ENCODE measurements at regions not wholly inside any gene's neighbourhood (a gene's known extent, or its start where the extent isn't known, plus 50 kb on each side); places are given as distances from the start of the nearest gene placed in this dataset.

DNA sequence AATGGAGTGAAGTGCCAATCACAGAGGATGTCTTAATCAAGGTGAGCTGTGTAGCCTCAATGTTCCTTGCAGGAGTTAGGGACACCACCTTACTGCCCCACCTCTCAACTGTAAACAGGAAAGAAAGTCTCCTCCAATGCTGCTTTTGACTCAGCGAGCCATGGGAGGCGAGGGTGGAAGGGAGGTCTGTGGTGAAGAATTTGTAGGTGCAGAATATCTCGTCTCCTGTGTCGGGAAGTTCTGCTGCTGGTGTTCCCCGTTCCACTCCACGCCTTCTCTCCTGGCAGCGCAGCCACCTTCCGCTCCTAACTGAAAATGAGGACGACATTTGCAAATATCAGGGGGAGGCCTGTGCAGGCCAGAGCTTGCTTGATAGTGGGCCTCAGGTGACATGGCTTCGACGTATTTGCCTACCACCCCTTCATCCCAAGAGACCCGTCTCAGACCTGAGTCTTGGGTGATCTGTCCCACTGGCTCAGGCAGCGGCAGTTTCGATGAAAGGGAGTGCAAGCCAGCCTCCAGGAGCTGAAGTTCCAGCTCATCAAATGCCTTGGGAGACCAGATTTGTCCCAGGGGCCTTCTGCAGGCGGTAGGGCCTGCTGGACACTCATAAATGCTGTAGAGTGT, 368.3 kb upstream of the C1orf174 start:
- Histone ChIP-seq H3K4me1 (ENCODE audit: control insufficient read depth in 2 of 2, insufficient read depth in 2 of 2, low read length in 2 of 2) (no peaks in the 10 kb centered on the region), H3K9me3 (ENCODE audit: control insufficient read depth in 2 of 2, low read length in 2 of 2) (no peaks in the 10 kb centered on the region), H3K27me3 (ENCODE audit: control insufficient read depth in 2 of 2, insufficient read depth in 2 of 2, low read length in 2 of 2) (no peaks in the 10 kb centered on the region), H3K9ac (ENCODE audit: low read depth in 1 of 2, low read length in 2 of 2) (no peak overlapping the region), H3K4me3 (ENCODE audit: low read length in 2 of 2) (no peak overlapping the region), H3K27ac (ENCODE audit: low read depth in 2 of 2, low read length in 2 of 2) (no peak overlapping the region), H3K36me3 (ENCODE audit: control insufficient read depth in 2 of 2, insufficient read depth in 2 of 2, low read length in 2 of 2) (no peaks in the 10 kb centered on the region)

DNA sequence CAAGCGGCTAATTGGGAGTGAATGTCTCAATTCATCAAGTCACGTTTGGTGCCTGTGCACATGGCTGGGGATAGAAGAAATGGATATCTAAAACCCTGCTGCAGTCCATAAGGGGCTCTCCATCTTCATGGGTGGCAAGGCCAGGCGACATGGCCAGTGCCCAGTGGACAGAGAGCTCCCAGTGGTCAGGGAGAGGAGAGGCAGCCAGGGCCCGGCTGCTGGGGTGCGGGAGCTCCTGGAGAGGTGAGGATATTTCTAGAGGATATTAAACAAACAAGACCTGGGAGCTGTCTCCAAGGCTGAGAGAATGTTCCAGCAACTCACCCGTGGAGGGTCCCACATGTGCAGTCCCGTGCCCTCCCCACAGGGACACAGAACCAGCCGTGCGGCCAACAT, 368.8 kb upstream of the C1orf174 start:
- Histone ChIP-seq H3K4me3 (ENCODE audit: low read length in 2 of 2) (no peak overlapping the region), H3K36me3 (ENCODE audit: control insufficient read depth in 2 of 2, insufficient read depth in 2 of 2, low read length in 2 of 2) (no peaks in the 10 kb centered on the region), H3K9me3 (ENCODE audit: control insufficient read depth in 2 of 2, low read length in 2 of 2) (no peaks in the 10 kb centered on the region), H3K27ac (ENCODE audit: low read depth in 2 of 2, low read length in 2 of 2) (no peak overlapping the region), H3K27me3 (ENCODE audit: control insufficient read depth in 2 of 2, insufficient read depth in 2 of 2, low read length in 2 of 2) (no peaks in the 10 kb centered on the region), H3K9ac (ENCODE audit: low read depth in 1 of 2, low read length in 2 of 2) (no peak overlapping the region), H3K4me1 (ENCODE audit: control insufficient read depth in 2 of 2, insufficient read depth in 2 of 2, low read length in 2 of 2) (no peaks in the 10 kb centered on the region)

DNA sequence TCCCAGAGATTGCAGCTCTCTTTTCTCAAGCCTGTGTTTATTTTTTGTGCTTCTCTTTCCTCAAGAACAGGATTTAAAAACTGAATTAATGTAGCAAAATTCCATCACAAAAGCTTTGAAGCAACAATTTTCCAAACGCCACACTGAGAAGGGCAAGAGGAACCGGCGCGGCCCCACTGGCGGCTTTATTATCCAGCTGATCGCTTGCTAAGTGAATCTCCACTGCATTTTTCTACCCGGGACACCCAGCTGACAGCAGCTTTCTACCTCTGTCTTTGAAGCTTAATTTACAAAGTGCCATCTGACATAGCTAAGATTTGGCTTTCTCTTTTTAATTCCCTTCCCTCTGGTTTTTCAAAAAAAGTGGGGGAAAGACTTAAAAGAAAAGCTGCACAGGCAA, 369.3 kb upstream of the C1orf174 start:
- H3K27me3 ChIP-seq (ENCODE audit: control insufficient read depth in 2 of 2, insufficient read depth in 2 of 2, low read length in 2 of 2), result no peaks in the 10 kb centered on the region
- H3K27ac ChIP-seq (ENCODE audit: low read depth in 2 of 2, low read length in 2 of 2), result no peak overlapping the region

DNA sequence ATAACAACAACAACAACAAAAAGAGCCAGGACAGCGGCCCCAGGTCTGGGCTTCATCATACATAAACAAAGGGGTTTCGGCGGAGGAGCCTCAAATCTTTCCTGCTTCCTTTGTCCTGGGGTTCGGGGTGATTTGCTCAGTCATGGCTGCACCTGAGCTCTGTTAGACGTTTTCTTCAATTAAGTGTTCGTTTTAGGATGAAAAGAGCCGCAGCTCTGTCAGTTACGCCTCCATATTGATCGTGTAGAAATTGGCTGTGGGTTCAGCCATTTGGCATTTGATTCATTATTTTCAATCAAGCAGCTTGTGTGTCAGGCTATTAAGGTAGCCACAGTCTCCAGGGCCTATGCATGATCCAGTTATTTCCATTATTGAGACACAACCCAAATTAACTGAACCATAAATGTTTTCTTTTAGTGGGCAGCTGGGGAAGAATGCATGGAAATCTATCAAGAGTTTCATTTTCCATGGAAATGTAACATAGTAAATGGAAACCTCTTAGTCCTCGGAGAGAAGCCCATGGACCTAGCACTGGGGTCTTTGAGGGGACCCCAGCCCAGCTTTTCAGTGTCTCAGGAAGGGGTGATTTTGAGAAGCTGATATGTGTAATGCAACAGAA, 370.0 kb upstream of the C1orf174 start:
- no peak overlapping the region for H3K4me3 ChIP-seq (ENCODE audit: low read length in 2 of 2)
- no peaks in the 10 kb centered on the region for H3K9me3 ChIP-seq (ENCODE audit: control insufficient read depth in 2 of 2, low read length in 2 of 2)
- H3K36me3 ChIP-seq (ENCODE audit: control insufficient read depth in 2 of 2, insufficient read depth in 2 of 2, low read length in 2 of 2), result no peaks in the 10 kb centered on the region
- no peaks in the 10 kb centered on the region for H3K27me3 ChIP-seq (ENCODE audit: control insufficient read depth in 2 of 2, insufficient read depth in 2 of 2, low read length in 2 of 2)
- H3K4me1 ChIP-seq (ENCODE audit: control insufficient read depth in 2 of 2, insufficient read depth in 2 of 2, low read length in 2 of 2), result no peaks in the 10 kb centered on the region
- H3K27ac ChIP-seq (ENCODE audit: low read depth in 2 of 2, low read length in 2 of 2), result no peak overlapping the region
- no peak overlapping the region for H3K9ac ChIP-seq (ENCODE audit: low read depth in 1 of 2, low read length in 2 of 2)

More for the DNA sequence above, 369.3 kb upstream of the C1orf174 start:
- H3K9ac ChIP-seq (ENCODE audit: low read depth in 1 of 2, low read length in 2 of 2), result no peak overlapping the region
- no peaks in the 10 kb centered on the region for H3K9me3 ChIP-seq (ENCODE audit: control insufficient read depth in 2 of 2, low read length in 2 of 2)
- no peaks in the 10 kb centered on the region for H3K36me3 ChIP-seq (ENCODE audit: control insufficient read depth in 2 of 2, insufficient read depth in 2 of 2, low read length in 2 of 2)
- H3K4me1 ChIP-seq (ENCODE audit: control insufficient read depth in 2 of 2, insufficient read depth in 2 of 2, low read length in 2 of 2), result no peaks in the 10 kb centered on the region
- H3K4me3 ChIP-seq (ENCODE audit: low read length in 2 of 2), result no peak overlapping the region

DNA sequence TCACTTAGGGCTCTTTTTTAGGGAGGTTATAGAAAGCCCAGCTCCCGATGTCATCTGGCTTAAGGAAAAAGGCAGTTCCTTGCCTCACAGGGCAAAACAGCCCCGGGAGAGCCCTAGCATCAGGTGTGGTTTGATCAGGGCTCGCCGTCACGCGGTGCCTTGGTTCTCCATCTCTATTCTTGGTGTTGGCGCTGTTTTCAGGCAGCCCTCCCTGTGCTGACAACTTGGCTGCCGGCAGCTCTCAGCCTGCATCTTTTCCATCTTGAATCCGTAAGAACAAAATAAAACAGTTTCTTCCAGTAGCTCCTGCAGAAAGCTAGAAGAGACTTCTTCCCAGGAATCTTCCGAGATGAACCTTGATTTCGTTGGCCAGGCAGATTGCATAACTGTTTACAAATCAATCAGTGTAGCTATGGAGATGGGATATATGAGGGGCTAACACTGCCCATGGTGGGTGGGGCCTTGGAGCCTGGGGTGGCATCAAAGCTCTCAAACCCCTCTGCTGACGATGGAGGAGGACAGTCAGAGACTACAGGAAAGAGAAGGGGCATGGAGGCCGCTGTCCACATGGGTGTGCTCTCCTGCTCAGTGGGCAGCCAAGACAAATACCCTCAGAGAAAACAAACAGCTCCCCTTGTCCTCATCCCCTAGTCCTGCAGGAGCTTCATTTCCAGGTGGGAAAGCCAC, 370.7 kb upstream of the C1orf174 start:
- Histone ChIP-seq H3K4me1 (ENCODE audit: control insufficient read depth in 2 of 2, insufficient read depth in 2 of 2, low read length in 2 of 2) (no peaks in the 10 kb centered on the region), H3K27me3 (ENCODE audit: control insufficient read depth in 2 of 2, insufficient read depth in 2 of 2, low read length in 2 of 2) (no peaks in the 10 kb centered on the region), H3K27ac (ENCODE audit: low read depth in 2 of 2, low read length in 2 of 2) (no peak overlapping the region), H3K9ac (ENCODE audit: low read depth in 1 of 2, low read length in 2 of 2) (no peak overlapping the region), H3K9me3 (ENCODE audit: control insufficient read depth in 2 of 2, low read length in 2 of 2) (no peaks in the 10 kb centered on the region), H3K36me3 (ENCODE audit: control insufficient read depth in 2 of 2, insufficient read depth in 2 of 2, low read length in 2 of 2) (no peaks in the 10 kb centered on the region), H3K4me3 (ENCODE audit: low read length in 2 of 2) (no peak overlapping the region)

DNA sequence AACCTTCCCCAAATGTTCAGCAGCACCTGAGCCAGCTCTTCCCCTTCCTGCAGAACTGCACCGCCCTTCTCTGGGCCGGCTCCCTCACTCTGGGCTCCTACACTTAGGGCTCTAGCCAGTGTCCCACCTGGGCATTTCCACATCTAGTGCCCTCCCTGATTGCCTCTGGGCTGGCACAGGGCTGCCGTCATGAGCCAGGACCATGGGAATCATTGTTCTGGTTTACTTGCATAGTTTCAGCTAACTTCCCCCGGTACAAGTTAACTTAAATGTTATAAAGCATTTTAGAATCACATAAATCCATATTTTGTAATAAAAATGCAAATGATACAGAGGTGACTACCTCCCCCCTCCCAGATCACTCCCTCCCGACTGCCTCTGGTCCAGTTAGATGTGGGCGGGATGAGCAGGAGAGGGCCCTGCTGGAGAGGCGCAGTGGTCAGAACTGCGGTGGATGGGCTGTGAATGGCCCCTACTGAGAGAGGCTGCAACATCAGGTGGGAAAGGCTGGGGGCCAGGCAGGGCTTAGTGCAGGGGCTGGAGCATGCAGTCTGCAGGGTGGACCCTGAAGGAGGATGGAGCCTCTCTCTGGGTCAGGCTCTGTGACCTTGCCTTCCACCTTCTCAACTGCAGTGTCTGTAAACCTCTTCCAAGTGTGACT, 371.4 kb upstream of the C1orf174 start:
- H3K9ac ChIP-seq (ENCODE audit: low read depth in 1 of 2, low read length in 2 of 2), result no peak overlapping the region
- H3K27me3 ChIP-seq (ENCODE audit: control insufficient read depth in 2 of 2, insufficient read depth in 2 of 2, low read length in 2 of 2), result no peaks in the 10 kb centered on the region
- no peak overlapping the region for H3K27ac ChIP-seq (ENCODE audit: low read depth in 2 of 2, low read length in 2 of 2)
- no peak overlapping the region for H3K4me3 ChIP-seq (ENCODE audit: low read length in 2 of 2)
- no peaks in the 10 kb centered on the region for H3K36me3 ChIP-seq (ENCODE audit: control insufficient read depth in 2 of 2, insufficient read depth in 2 of 2, low read length in 2 of 2)
- H3K4me1 ChIP-seq (ENCODE audit: control insufficient read depth in 2 of 2, insufficient read depth in 2 of 2, low read length in 2 of 2), result no peaks in the 10 kb centered on the region
- H3K9me3 ChIP-seq (ENCODE audit: control insufficient read depth in 2 of 2, low read length in 2 of 2), result no peaks in the 10 kb centered on the region

DNA sequence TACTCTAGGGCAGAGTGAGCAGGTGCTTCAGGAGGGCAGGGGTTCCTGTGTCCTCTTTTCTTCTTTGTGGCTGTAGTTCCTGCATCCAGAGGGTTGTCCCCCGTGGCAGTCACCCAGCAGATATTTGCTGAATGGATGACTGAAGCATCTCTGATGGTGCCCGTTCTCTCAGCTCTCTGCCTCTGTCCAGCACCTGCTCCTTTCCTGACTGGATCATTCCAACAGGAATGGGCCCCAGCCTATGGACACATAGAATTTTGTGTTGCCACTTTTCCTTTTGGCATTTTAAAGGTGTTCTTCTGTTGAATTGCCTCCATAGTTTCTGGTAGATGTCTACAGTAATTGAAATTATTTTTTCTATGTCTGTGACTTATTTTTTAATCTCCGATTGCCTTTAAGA, 372.5 kb upstream of the C1orf174 start:
- H3K4me3 ChIP-seq (ENCODE audit: low read length in 2 of 2), result no peak overlapping the region
- H3K9ac ChIP-seq (ENCODE audit: low read depth in 1 of 2, low read length in 2 of 2), result no peak overlapping the region
- no peaks in the 10 kb centered on the region for H3K36me3 ChIP-seq (ENCODE audit: control insufficient read depth in 2 of 2, insufficient read depth in 2 of 2, low read length in 2 of 2)
- no peaks in the 10 kb centered on the region for H3K4me1 ChIP-seq (ENCODE audit: control insufficient read depth in 2 of 2, insufficient read depth in 2 of 2, low read length in 2 of 2)
- H3K27ac ChIP-seq (ENCODE audit: low read depth in 2 of 2, low read length in 2 of 2), result no peak overlapping the region
- peaks cover 0 to 2% of the 10 kb centered on the region in 2 donors for H3K9me3 ChIP-seq (ENCODE audit: control insufficient read depth in 2 of 2, low read length in 2 of 2)
- no peaks in the 10 kb centered on the region for H3K27me3 ChIP-seq (ENCODE audit: control insufficient read depth in 2 of 2, insufficient read depth in 2 of 2, low read length in 2 of 2)

DNA sequence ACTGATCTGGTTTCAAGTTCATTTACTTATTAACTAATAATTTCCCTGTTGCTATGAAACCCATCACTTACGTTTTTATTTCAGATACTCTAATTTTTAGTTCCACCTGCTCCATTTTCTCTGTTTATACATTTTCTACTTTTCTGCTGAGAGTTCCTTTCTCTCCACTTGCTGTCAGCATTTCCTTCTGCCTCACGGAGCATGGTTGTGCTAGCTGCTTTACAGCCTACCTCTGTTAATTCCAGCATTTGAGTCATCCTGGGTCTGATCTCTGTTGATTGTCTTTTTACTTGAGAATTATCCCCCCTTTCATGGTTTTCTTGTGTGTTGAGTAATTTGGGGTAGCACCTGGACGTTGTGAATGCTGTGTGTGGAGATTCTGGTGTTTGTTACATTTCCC, 373.2 kb upstream of the C1orf174 start:
- H3K27me3 ChIP-seq (ENCODE audit: control insufficient read depth in 2 of 2, insufficient read depth in 2 of 2, low read length in 2 of 2), result no peaks in the 10 kb centered on the region

DNA sequence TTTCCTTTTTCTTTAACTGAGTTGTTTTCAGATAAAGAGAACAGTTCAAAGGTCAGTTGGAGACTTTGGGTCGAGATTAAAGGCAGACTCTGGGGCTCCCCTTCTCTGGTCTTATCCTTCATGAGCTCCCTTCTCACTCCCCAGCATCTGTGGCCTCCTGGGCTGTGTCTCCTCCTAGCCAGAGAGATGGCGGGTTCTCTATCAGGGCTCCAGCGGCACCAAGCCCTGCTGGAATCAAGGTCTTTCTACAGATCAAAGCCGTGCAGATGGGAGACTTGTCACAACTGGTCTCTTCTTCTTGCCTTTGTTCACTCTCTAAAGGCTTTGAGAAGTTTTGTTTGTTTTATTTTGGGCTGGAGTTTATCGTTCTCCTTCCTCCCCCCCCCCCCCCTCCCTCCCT, 373.7 kb upstream of the C1orf174 start:
- Histone ChIP-seq H3K4me3 (ENCODE audit: low read length in 2 of 2) (no peak overlapping the region), H3K9me3 (ENCODE audit: control insufficient read depth in 2 of 2, low read length in 2 of 2) (peaks cover 0 to 2% of the 10 kb centered on the region in 2 donors), H3K36me3 (ENCODE audit: control insufficient read depth in 2 of 2, insufficient read depth in 2 of 2, low read length in 2 of 2) (no peaks in the 10 kb centered on the region), H3K27ac (ENCODE audit: low read depth in 2 of 2, low read length in 2 of 2) (no peak overlapping the region), H3K9ac (ENCODE audit: low read depth in 1 of 2, low read length in 2 of 2) (no peak overlapping the region), H3K4me1 (ENCODE audit: control insufficient read depth in 2 of 2, insufficient read depth in 2 of 2, low read length in 2 of 2) (no peaks in the 10 kb centered on the region), H3K27me3 (ENCODE audit: control insufficient read depth in 2 of 2, insufficient read depth in 2 of 2, low read length in 2 of 2) (no peaks in the 10 kb centered on the region)

More for the DNA sequence above, 373.2 kb upstream of the C1orf174 start:
- Histone ChIP-seq H3K9me3 (ENCODE audit: control insufficient read depth in 2 of 2, low read length in 2 of 2) (peaks cover 0 to 2% of the 10 kb centered on the region in 2 donors), H3K4me3 (ENCODE audit: low read length in 2 of 2) (no peak overlapping the region), H3K4me1 (ENCODE audit: control insufficient read depth in 2 of 2, insufficient read depth in 2 of 2, low read length in 2 of 2) (no peaks in the 10 kb centered on the region), H3K27ac (ENCODE audit: low read depth in 2 of 2, low read length in 2 of 2) (no peak overlapping the region), H3K9ac (ENCODE audit: low read depth in 1 of 2, low read length in 2 of 2) (no peak overlapping the region), H3K36me3 (ENCODE audit: control insufficient read depth in 2 of 2, insufficient read depth in 2 of 2, low read length in 2 of 2) (no peaks in the 10 kb centered on the region)

DNA sequence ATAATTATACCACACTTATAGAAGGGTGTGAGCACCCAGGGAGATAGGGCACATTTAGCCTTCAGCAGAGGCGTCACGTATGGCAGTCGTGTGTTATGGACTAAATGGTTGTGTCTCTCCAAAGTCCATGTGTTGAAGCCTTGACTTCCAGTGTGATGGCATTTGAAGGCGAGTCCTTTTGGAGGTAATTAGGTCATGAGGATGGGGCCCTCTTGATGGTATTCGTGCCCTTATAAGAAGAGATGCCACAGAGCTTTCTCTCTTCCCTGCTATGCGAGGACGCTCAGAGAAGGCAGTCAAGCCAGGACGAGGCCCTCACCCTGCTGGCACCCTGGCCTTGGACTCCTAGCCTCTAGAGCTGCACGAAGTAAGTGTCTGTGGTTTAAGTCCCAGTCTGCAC, 375.0 kb upstream of the C1orf174 start:
- H3K27ac ChIP-seq (ENCODE audit: low read depth in 2 of 2, low read length in 2 of 2), result no peak overlapping the region
- H3K4me1 ChIP-seq (ENCODE audit: control insufficient read depth in 2 of 2, insufficient read depth in 2 of 2, low read length in 2 of 2), result no peaks in the 10 kb centered on the region
- H3K9me3 ChIP-seq (ENCODE audit: control insufficient read depth in 2 of 2, low read length in 2 of 2), result peaks cover 0 to 2% of the 10 kb centered on the region in 2 donors
- H3K4me3 ChIP-seq (ENCODE audit: low read length in 2 of 2), result no peak overlapping the region
- H3K36me3 ChIP-seq (ENCODE audit: control insufficient read depth in 2 of 2, insufficient read depth in 2 of 2, low read length in 2 of 2), result no peaks in the 10 kb centered on the region
- H3K27me3 ChIP-seq (ENCODE audit: control insufficient read depth in 2 of 2, insufficient read depth in 2 of 2, low read length in 2 of 2), result no peaks in the 10 kb centered on the region
- H3K9ac ChIP-seq (ENCODE audit: low read depth in 1 of 2, low read length in 2 of 2), result no peak overlapping the region
